ENCODE measurements at regions not wholly inside any gene's neighbourhood (a gene's known extent, or its start where the extent isn't known, plus 50 kb on each side); places are given as distances from the start of the nearest gene placed in this dataset.

GRCh38 chr11:70727899-70728620, 329.7 kb downstream of the CTTN start:
- TF ChIP-seq, protein P1, sequence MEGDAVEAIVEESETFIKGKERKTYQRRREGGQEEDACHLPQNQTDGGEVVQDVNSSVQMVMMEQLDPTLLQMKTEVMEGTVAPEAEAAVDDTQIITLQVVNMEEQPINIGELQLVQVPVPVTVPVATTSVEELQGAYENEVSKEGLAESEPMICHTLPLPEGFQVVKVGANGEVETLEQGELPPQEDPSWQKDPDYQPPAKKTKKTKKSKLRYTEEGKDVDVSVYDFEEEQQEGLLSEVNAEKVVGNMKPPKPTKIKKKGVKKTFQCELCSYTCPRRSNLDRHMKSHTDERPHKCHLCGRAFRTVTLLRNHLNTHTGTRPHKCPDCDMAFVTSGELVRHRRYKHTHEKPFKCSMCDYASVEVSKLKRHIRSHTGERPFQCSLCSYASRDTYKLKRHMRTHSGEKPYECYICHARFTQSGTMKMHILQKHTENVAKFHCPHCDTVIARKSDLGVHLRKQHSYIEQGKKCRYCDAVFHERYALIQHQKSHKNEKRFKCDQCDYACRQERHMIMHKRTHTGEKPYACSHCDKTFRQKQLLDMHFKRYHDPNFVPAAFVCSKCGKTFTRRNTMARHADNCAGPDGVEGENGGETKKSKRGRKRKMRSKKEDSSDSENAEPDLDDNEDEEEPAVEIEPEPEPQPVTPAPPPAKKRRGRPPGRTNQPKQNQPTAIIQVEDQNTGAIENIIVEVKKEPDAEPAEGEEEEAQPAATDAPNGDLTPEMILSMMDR (IDR thresholded peaks at IDR 0.05; ENCODE audit: poor library complexity, severe bottlenecking) = no peak
- TF ChIP-seq POLR2AphosphoS5 (IDR thresholded peaks at IDR 0.05) = no peak
- TF ChIP-seq, protein P2, sequence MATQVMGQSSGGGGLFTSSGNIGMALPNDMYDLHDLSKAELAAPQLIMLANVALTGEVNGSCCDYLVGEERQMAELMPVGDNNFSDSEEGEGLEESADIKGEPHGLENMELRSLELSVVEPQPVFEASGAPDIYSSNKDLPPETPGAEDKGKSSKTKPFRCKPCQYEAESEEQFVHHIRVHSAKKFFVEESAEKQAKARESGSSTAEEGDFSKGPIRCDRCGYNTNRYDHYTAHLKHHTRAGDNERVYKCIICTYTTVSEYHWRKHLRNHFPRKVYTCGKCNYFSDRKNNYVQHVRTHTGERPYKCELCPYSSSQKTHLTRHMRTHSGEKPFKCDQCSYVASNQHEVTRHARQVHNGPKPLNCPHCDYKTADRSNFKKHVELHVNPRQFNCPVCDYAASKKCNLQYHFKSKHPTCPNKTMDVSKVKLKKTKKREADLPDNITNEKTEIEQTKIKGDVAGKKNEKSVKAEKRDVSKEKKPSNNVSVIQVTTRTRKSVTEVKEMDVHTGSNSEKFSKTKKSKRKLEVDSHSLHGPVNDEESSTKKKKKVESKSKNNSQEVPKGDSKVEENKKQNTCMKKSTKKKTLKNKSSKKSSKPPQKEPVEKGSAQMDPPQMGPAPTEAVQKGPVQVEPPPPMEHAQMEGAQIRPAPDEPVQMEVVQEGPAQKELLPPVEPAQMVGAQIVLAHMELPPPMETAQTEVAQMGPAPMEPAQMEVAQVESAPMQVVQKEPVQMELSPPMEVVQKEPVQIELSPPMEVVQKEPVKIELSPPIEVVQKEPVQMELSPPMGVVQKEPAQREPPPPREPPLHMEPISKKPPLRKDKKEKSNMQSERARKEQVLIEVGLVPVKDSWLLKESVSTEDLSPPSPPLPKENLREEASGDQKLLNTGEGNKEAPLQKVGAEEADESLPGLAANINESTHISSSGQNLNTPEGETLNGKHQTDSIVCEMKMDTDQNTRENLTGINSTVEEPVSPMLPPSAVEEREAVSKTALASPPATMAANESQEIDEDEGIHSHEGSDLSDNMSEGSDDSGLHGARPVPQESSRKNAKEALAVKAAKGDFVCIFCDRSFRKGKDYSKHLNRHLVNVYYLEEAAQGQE (IDR thresholded peaks at IDR 0.05; ENCODE audit: borderline replicate concordance) = no peak
- no peak for TF ChIP-seq MXI1 (conservative IDR thresholded peaks at IDR 0.05; ENCODE audit: poor library complexity, severe bottlenecking)
- no peak for TF ChIP-seq EP300 (conservative IDR thresholded peaks at IDR 0.05; ENCODE audit: poor library complexity, severe bottlenecking)
- TF ChIP-seq TAF1 (IDR thresholded peaks at IDR 0.05; ENCODE audit: low read depth) = no peak
- no peak for TF ChIP-seq EZH2 (IDR thresholded peaks at IDR 0.05; ENCODE audit: borderline replicate concordance, insufficient read depth, low read length, poor library complexity, severe bottlenecking)
- no peak for TF ChIP-seq RAD21 (conservative IDR thresholded peaks at IDR 0.05)
